Gastrocnemius medialis (tissue), 4 donors: ENCODE measurements at regions not wholly inside any gene's neighbourhood (a gene's known extent, or its start where the extent isn't known, plus 50 kb on each side); places are given as distances from the start of the nearest gene placed in this dataset.

Experiments used
- ATAC-seq, 2 donors: fragments of 150-250 bp; one replicate each; pipeline ENCODE4 v1.9.1; 2016
- DNase-seq, 2 donors: peaks; one replicate each; pipeline ENCODE4 v3.0.0-alpha.2; 2019
- H3K27ac ChIP-seq, 4 donors: fragments of 200-600 bp; sonication (generic); 1 replicate in 1 of 4; 2 replicates in 3 of 4; pipeline ENCODE4 v1.5.1; 2016 to 2018; ENCODE audit warnings: mild to moderate bottlenecking in 2 of 4, moderate library complexity in 1 of 4
- H3K27me3 ChIP-seq, 3 donors: fragments of 200-600 bp; sonication (generic) in 2 of 3; 1 replicate in 1 of 3; 2 replicates in 2 of 3; pipeline versions ENCODE4 v1.5.1 to v1.6.0; 2016 to 2019; ENCODE audit warnings: mild to moderate bottlenecking in 1 of 3, moderate library complexity in 1 of 3
- H3K36me3 ChIP-seq, 2 donors: fragments of 200-600 bp; sonication (generic) in 1 of 2; one replicate each; pipeline ENCODE4 v1.5.1; 2017 to 2018
- H3K4me1 ChIP-seq, 2 donors: fragments of 200-600 bp; sonication (generic) in 1 of 2; one replicate each; pipeline ENCODE4 v1.5.1; 2016 to 2017; ENCODE audit warnings: mild to moderate bottlenecking in 2 of 2
- H3K4me3 ChIP-seq, 4 donors: fragments of 200-600 bp; sonication (generic) in 3 of 4; 1 replicate in 1 of 4; 2 replicates in 3 of 4; pipeline ENCODE4 v1.5.1; 2016 to 2019; ENCODE audit warnings: mild to moderate bottlenecking in 2 of 4
- H3K9me3 ChIP-seq, 3 donors: fragments of 200-600 bp; sonication (generic) in 2 of 3; 1 replicate in 1 of 3; 2 replicates in 2 of 3; pipeline ENCODE4 v1.5.1; 2016 to 2019
- CTCF ChIP-seq, 5 experiments: fragments of 450-650 bp in 3 of 5; fragments of 200-600 bp in 2 of 5; sonication (generic) in 2 of 5; IDR thresholded peaks in 4 of 5; conservative IDR thresholded peaks in 1 of 5; 1 replicate in 4 of 5; 2 replicates in 1 of 5; pipeline ENCODE4 v1.5.1; 2016 to 2019; ENCODE audit warnings: antibody characterized with exemption in 5 of 5, mild to moderate bottlenecking in 3 of 5, moderate library complexity in 3 of 5
- POLR2A ChIP-seq, 2 donors: fragments of 450-650 bp; IDR thresholded peaks; one replicate each; pipeline ENCODE4 v1.6.1; 2017; ENCODE audit warnings: antibody characterized with exemption in 2 of 2, mild to moderate bottlenecking in 2 of 2, moderate library complexity in 2 of 2
- in situ Hi-C, 4 donors: fragments of 200-750 bp; cut with MboI; loops; one replicate each; pipeline versions ENCODE4 v1.15.0 to v1.8.0; 2017; ENCODE audit warnings: low sequenced_read_pairs in 4 of 4
- intact Hi-C: fragments of 100-400 bp; cut with DNase I; formaldehyde crosslinking; loops from one replicate; pipeline ENCODE4 v1.15.1; 2023; ENCODE audit warnings: low total_unique reads

GRCh38 chr4:130850019-130850524 lies 1754.1 kb downstream of the C4orf33 start:
- H3K4me3 ChIP-seq, result no peak overlapping the region
- TF ChIP-seq POLR2A (IDR thresholded peaks at IDR 0.05) (no peak), CTCF (IDR thresholded peaks at IDR 0.05 in 4 of 5, conservative IDR thresholded peaks at IDR 0.05 in 1 of 5) (no peak)
- no peaks in the 10 kb centered on the region for H3K36me3 ChIP-seq
- ATAC-seq (no peak), DNase-seq (no peak)
- no peaks in the 10 kb centered on the region for H3K27me3 ChIP-seq
- intact Hi-C loops (no loop called here), in situ Hi-C loops (no loop called here)
- no peaks in the 10 kb centered on the region for H3K4me1 ChIP-seq
- no peaks in the 10 kb centered on the region for H3K9me3 ChIP-seq
- H3K27ac ChIP-seq, result no peak overlapping the region

DNA sequence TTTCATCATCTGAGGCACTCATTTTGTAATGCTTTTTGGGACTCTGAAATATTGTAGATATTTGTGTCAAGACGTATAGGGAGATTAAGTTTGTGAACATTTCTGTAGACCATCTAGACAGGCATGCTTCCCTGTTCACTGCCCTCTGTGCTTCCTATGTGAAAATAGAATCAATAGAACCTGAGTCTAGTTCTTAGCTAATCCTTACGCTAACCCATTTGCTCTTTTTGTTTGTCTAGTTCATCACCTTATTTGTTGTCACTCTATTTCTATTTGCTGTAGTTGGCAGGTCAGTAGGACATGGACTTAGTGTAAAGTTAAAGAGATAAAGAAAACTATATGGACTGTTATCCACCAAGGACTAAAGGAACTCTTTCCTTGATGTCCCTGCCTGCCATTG lies 1755.2 kb downstream of the C4orf33 start:
- no peak for TF ChIP-seq POLR2A (IDR thresholded peaks at IDR 0.05)
- no peak for TF ChIP-seq CTCF (IDR thresholded peaks at IDR 0.05 in 4 of 5, conservative IDR thresholded peaks at IDR 0.05 in 1 of 5)
- ATAC-seq (no peak), DNase-seq (no peak)
- Histone ChIP-seq H3K36me3 (no peaks in the 10 kb centered on the region), H3K4me3 (no peak overlapping the region), H3K4me1 (no peaks in the 10 kb centered on the region), H3K9me3 (no peaks in the 10 kb centered on the region), H3K27me3 (no peaks in the 10 kb centered on the region), H3K27ac (no peak overlapping the region)
- intact Hi-C loops, result no loop called here
- in situ Hi-C loops, result no loop called here

GRCh38 chr4:130851932-130852331 lies 1756.0 kb downstream of the C4orf33 start:
- no peak overlapping the region for H3K4me3 ChIP-seq
- no peaks in the 10 kb centered on the region for H3K27me3 ChIP-seq
- DNase-seq (no peak), ATAC-seq (no peak)
- in situ Hi-C loops (no loop called here), intact Hi-C loops (no loop called here)
- TF ChIP-seq POLR2A (IDR thresholded peaks at IDR 0.05) (no peak), CTCF (IDR thresholded peaks at IDR 0.05 in 4 of 5, conservative IDR thresholded peaks at IDR 0.05 in 1 of 5) (no peak)
- H3K9me3 ChIP-seq, result no peaks in the 10 kb centered on the region
- H3K27ac ChIP-seq, result no peak overlapping the region
- H3K4me1 ChIP-seq, result no peaks in the 10 kb centered on the region
- no peaks in the 10 kb centered on the region for H3K36me3 ChIP-seq

GRCh38 chr4:130855533-130855932 lies 1759.6 kb downstream of the C4orf33 start:
- Histone ChIP-seq H3K9me3 (no peaks in the 10 kb centered on the region), H3K27ac (no peak overlapping the region), H3K27me3 (no peaks in the 10 kb centered on the region), H3K36me3 (no peaks in the 10 kb centered on the region), H3K4me1 (no peaks in the 10 kb centered on the region), H3K4me3 (no peak overlapping the region)
- ATAC-seq (no peak), DNase-seq (no peak)
- in situ Hi-C loops, result no loop called here
- intact Hi-C loops, result no loop called here
- TF ChIP-seq POLR2A (IDR thresholded peaks at IDR 0.05), result no peak
- no peak for TF ChIP-seq CTCF (IDR thresholded peaks at IDR 0.05 in 4 of 5, conservative IDR thresholded peaks at IDR 0.05 in 1 of 5)

DNA sequence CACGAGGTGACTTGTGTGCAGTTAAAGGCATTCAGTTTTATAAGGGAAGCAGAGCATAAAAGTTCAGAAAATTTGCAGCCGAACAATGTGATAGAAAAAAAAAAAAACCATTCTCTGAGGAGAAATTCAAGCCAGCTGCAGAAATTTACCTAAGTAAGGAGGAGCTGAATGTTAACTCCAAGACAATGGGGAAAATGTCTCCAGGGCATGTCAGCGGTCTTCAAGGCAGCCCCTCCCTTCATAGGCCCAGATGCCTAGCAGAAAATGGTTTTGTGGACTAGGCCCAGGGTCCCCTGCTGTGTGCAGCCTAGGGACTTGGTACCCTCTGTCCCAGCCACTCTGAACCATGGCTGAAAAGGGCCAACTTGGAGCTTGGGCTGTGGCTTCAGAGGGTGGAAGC lies 1764.0 kb downstream of the C4orf33 start:
- DNase-seq (no peak), ATAC-seq (no peak)
- in situ Hi-C loops (no loop called here), intact Hi-C loops (no loop called here)
- no peak overlapping the region for H3K4me3 ChIP-seq
- H3K27me3 ChIP-seq, result no peaks in the 10 kb centered on the region
- H3K36me3 ChIP-seq, result no peaks in the 10 kb centered on the region
- H3K9me3 ChIP-seq, result no peaks in the 10 kb centered on the region
- no peak overlapping the region for H3K27ac ChIP-seq
- TF ChIP-seq POLR2A (IDR thresholded peaks at IDR 0.05) (no peak), CTCF (IDR thresholded peaks at IDR 0.05 in 4 of 5, conservative IDR thresholded peaks at IDR 0.05 in 1 of 5) (no peak)
- no peaks in the 10 kb centered on the region for H3K4me1 ChIP-seq
